ENCODE measurements at regions not wholly inside any gene's neighbourhood (a gene's known extent, or its start where the extent isn't known, plus 50 kb on each side); places are given as distances from the start of the nearest gene placed in this dataset.
A peak's percentile ranks its signal among the peaks of the same experiment; 100 is the strongest.

GRCh38 chr7:156156734-156157408 is 344.6 kb upstream of the SHH start:
- peak; percentile 17 for TF ChIP-seq CTCF (IDR thresholded peaks at IDR 0.05; ENCODE audit: low read depth, low read length, missing control alignments)
- H3K36me3 ChIP-seq (replicated peaks) = no peaks in the 10 kb centered on the region
- no peak overlapping the region for H3K27ac ChIP-seq
- no peak overlapping the region for H3K4me3 ChIP-seq (ENCODE audit: low read depth, low read length)
- H3K27me3 ChIP-seq (replicated peaks) = no peaks in the 10 kb centered on the region
- DNase-seq = peak; percentile 16
- in situ Hi-C loops (cut with HindIII; ENCODE audit: low pct_ligation_motif_present, low sequenced_read_pairs) = no loop called here

- no peak overlapping the region for H3K4me3 ChIP-seq (ENCODE audit: low read depth, low read length)
- no peak for DNase-seq
Observed at GRCh38 chr7:156155988-156156733, 343.9 kb upstream of the SHH start.

GRCh38 chr7:156153590-156153989 is 341.3 kb upstream of the SHH start:
- Histone ChIP-seq H3K36me3 (replicated peaks) (no peaks in the 10 kb centered on the region), H3K4me3 (ENCODE audit: low read depth, low read length) (no peak overlapping the region), H3K27me3 (replicated peaks) (no peaks in the 10 kb centered on the region), H3K27ac (no peak overlapping the region)
- DNase-seq = no peak
- TF ChIP-seq CTCF (IDR thresholded peaks at IDR 0.05; ENCODE audit: low read depth, low read length, missing control alignments) = no peak
- in situ Hi-C loops (cut with HindIII; ENCODE audit: low pct_ligation_motif_present, low sequenced_read_pairs) = no loop called here

More at GRCh38 chr7:156155988-156156733, 343.9 kb upstream of the SHH start:
- in situ Hi-C loops (cut with HindIII; ENCODE audit: low pct_ligation_motif_present, low sequenced_read_pairs) = no loop called here
- TF ChIP-seq CTCF (IDR thresholded peaks at IDR 0.05; ENCODE audit: low read depth, low read length, missing control alignments) = no peak
- Histone ChIP-seq H3K27ac (no peak overlapping the region), H3K36me3 (replicated peaks) (no peaks in the 10 kb centered on the region), H3K27me3 (replicated peaks) (no peaks in the 10 kb centered on the region)

- H3K27ac ChIP-seq = no peak overlapping the region
- no peaks in the 10 kb centered on the region for H3K27me3 ChIP-seq (replicated peaks)
- no peak overlapping the region for H3K4me3 ChIP-seq (ENCODE audit: low read depth, low read length)
- in situ Hi-C loops (cut with HindIII; ENCODE audit: low pct_ligation_motif_present, low sequenced_read_pairs) = no loop called here
- peak; percentile 2 for DNase-seq
- no peaks in the 10 kb centered on the region for H3K36me3 ChIP-seq (replicated peaks)
- no peak for TF ChIP-seq CTCF (IDR thresholded peaks at IDR 0.05; ENCODE audit: low read depth, low read length, missing control alignments)
Observed at GRCh38 chr7:156152390-156152789, 340.1 kb upstream of the SHH start.

GRCh38 chr7:156151658-156152057 is 339.4 kb upstream of the SHH start:
- no peak for TF ChIP-seq CTCF (IDR thresholded peaks at IDR 0.05; ENCODE audit: low read depth, low read length, missing control alignments)
- DNase-seq = no peak

More at GRCh38 chr7:156151658-156152057, 339.4 kb upstream of the SHH start:
- no peak overlapping the region for H3K27ac ChIP-seq
- no peak overlapping the region for H3K4me3 ChIP-seq (ENCODE audit: low read depth, low read length)
- in situ Hi-C loops (cut with HindIII; ENCODE audit: low pct_ligation_motif_present, low sequenced_read_pairs) = no loop called here
- H3K27me3 ChIP-seq (replicated peaks) = no peaks in the 10 kb centered on the region
- no peaks in the 10 kb centered on the region for H3K36me3 ChIP-seq (replicated peaks)

Measured in brain microvascular endothelial cell (primary cell).